KMS-11 (cell line): ENCODE measurements at regions not wholly inside any gene's neighbourhood (a gene's known extent, or its start where the extent isn't known, plus 50 kb on each side); places are given as distances from the start of the nearest gene placed in this dataset.

Experiments
- H2AFZ ChIP-seq: fragments of 200-600 bp; sonication (generic); 2 replicates; pipeline ENCODE4 v1.6.1; 2016; ENCODE audit warnings: antibody characterized with exemption, mixed run types, low read depth
- H3K27ac ChIP-seq: fragments of 200-600 bp; sonication (generic); 2 replicates; pipeline ENCODE4 v1.6.1; 2016; ENCODE audit warnings: mild to moderate bottlenecking, mixed run types
- H3K27me3 ChIP-seq: fragments of 200-600 bp; sonication (generic); 2 replicates; pipeline ENCODE4 v1.6.1; 2017; ENCODE audit warnings: mild to moderate bottlenecking, low read depth, mixed run types, moderate library complexity; ENCODE audit not compliant: insufficient read depth
- H3K36me3 ChIP-seq: fragments of 200-600 bp; sonication (generic); 2 replicates; pipeline ENCODE4 v1.6.1; 2017; ENCODE audit warnings: mild to moderate bottlenecking, mixed run types; ENCODE audit not compliant: insufficient read depth
- H3K4me1 ChIP-seq: fragments of 200-600 bp; sonication (generic); 2 replicates; pipeline ENCODE4 v1.6.1; 2016; ENCODE audit warnings: mild to moderate bottlenecking, low read depth, mixed run types; ENCODE audit not compliant: poor library complexity, severe bottlenecking
- H3K4me2 ChIP-seq: fragments of 200-600 bp; sonication (generic); 2 replicates; pipeline ENCODE4 v1.7.0; 2016; ENCODE audit warnings: mild to moderate bottlenecking, mixed run types
- H3K4me3 ChIP-seq: fragments of 200-600 bp; sonication (generic); IDR thresholded peaks from 2 replicates; pipeline ENCODE4 v1.6.1; 2017; ENCODE audit warnings: low read depth, low read length, mixed read lengths; ENCODE audit not compliant: insufficient read depth
- H3K79me2 ChIP-seq: fragments of 200-600 bp; sonication (generic); 2 replicates; pipeline ENCODE4 v1.6.1; 2016; ENCODE audit warnings: low read depth, mixed run types; ENCODE audit not compliant: insufficient read depth
- H3K9ac ChIP-seq: fragments of 200-600 bp; sonication (generic); 2 replicates; pipeline ENCODE4 v1.6.1; 2016; ENCODE audit warnings: mild to moderate bottlenecking, mixed run types
- H4K20me1 ChIP-seq: fragments of 200-600 bp; sonication (generic); 2 replicates; pipeline ENCODE4 v1.6.1; 2016; ENCODE audit warnings: mild to moderate bottlenecking, mixed run types; ENCODE audit not compliant: insufficient read depth
- CTCF ChIP-seq: fragments of 200-600 bp; sonication (generic); conservative IDR thresholded peaks from 2 replicates; pipeline ENCODE4 v1.6.1; 2017; ENCODE audit warnings: low read depth, mild to moderate bottlenecking, antibody characterized with exemption, low read length, moderate library complexity, mixed read lengths

GRCh38 chr4:136357556-136357955, 1174.7 kb downstream of the PCDH18 start:
- Histone ChIP-seq H3K27me3 (no peaks in the 10 kb centered on the region), H3K27ac (no peak overlapping the region), H3K4me2 (no peak overlapping the region), H2AFZ (no peak overlapping the region), H3K79me2 (no peaks in the 10 kb centered on the region), H3K9ac (no peak overlapping the region), H3K4me3 (no peak overlapping the region), H3K4me1 (no peaks in the 10 kb centered on the region), H3K36me3 (no peaks in the 10 kb centered on the region), H4K20me1 (no peaks in the 10 kb centered on the region)
- TF ChIP-seq CTCF: no peak

GRCh38 chr4:136355970-136356369, 1176.3 kb downstream of the PCDH18 start:
- no peak overlapping the region for H2AFZ ChIP-seq
- H3K4me3 ChIP-seq: no peak overlapping the region
- H3K27ac ChIP-seq: no peak overlapping the region
- no peaks in the 10 kb centered on the region for H4K20me1 ChIP-seq
- no peaks in the 10 kb centered on the region for H3K79me2 ChIP-seq
- no peak for TF ChIP-seq CTCF
- H3K4me1 ChIP-seq: no peaks in the 10 kb centered on the region
- no peak overlapping the region for H3K4me2 ChIP-seq
- no peak overlapping the region for H3K9ac ChIP-seq
- H3K36me3 ChIP-seq: no peaks in the 10 kb centered on the region
- H3K27me3 ChIP-seq: no peaks in the 10 kb centered on the region

- Histone ChIP-seq H3K4me2 (no peak overlapping the region), H3K27ac (no peak overlapping the region), H4K20me1 (no peaks in the 10 kb centered on the region), H3K4me1 (peaks cover 17% of the 10 kb centered on the region), H3K4me3 (no peak overlapping the region), H3K27me3 (no peaks in the 10 kb centered on the region), H3K79me2 (no peaks in the 10 kb centered on the region), H3K9ac (no peak overlapping the region), H3K36me3 (no peaks in the 10 kb centered on the region), H2AFZ (no peak overlapping the region)
- no peak for TF ChIP-seq CTCF
These were observed 1189.0 kb downstream of the PCDH18 start for GRCh38 chr4:136343340-136343739.

GRCh38 chr4:136342666-136343065, 1189.6 kb downstream of the PCDH18 start:
- TF ChIP-seq CTCF: no peak
- Histone ChIP-seq H3K4me2 (no peak overlapping the region), H2AFZ (no peak overlapping the region), H3K36me3 (no peaks in the 10 kb centered on the region), H4K20me1 (no peaks in the 10 kb centered on the region), H3K4me1 (peaks cover 17% of the 10 kb centered on the region), H3K79me2 (no peaks in the 10 kb centered on the region), H3K4me3 (no peak overlapping the region), H3K27me3 (no peaks in the 10 kb centered on the region), H3K9ac (no peak overlapping the region), H3K27ac (no peak overlapping the region)
